ENCODE measurements at regions not wholly inside any gene's neighbourhood (a gene's known extent, or its start where the extent isn't known, plus 50 kb on each side); places are given as distances from the start of the nearest gene placed in this dataset.

- no peak for TF ChIP-seq CTCF (IDR thresholded peaks at IDR 0.05)
- intact Hi-C loops (cut with micrococcal nuclease): no loop called here
- no peaks in the 10 kb centered on the region for H3K9me3 Mint-ChIP-seq
- DNase-seq: no peak
- ChIA-PET CTCF (no interaction called here), POLR2A (no interaction called here)
- ATAC-seq: no peak
- H3K27me3 Mint-ChIP-seq: peaks cover 11% of the 10 kb centered on the region
- H3K36me3 Mint-ChIP-seq (ENCODE audit: low read depth): no peaks in the 10 kb centered on the region
- no peak overlapping the region for H3K4me3 Mint-ChIP-seq
- no peaks in the 10 kb centered on the region for H3K4me1 Mint-ChIP-seq (ENCODE audit: low read depth)
- H3K27ac Mint-ChIP-seq: no peak overlapping the region
These were observed 65.1 kb upstream of the SRSF6 start for GRCh38 chr20:43392561-43392960.

- ATAC-seq: no peak
- ChIA-PET POLR2A (no interaction called here), CTCF (interaction anchor here (0.9 to 1.6 kb wide), 5 partner anchors 9 to 1692 kb away, joined by 3 to 4 read pairs (median 3); no protein-coding TSS in a partner anchor)
- Mint-ChIP-seq H3K4me1 (ENCODE audit: low read depth) (no peaks in the 10 kb centered on the region), H3K27ac (no peak overlapping the region), H3K4me3 (no peak overlapping the region), H3K36me3 (ENCODE audit: low read depth) (no peaks in the 10 kb centered on the region), H3K9me3 (no peaks in the 10 kb centered on the region), H3K27me3 (peaks cover 11% of the 10 kb centered on the region)
- DNase-seq: peak; percentile 20
- intact Hi-C loops (cut with micrococcal nuclease): no loop called here
- TF ChIP-seq CTCF (IDR thresholded peaks at IDR 0.05): peak; percentile 62
These were observed 67.7 kb upstream of the SRSF6 start for GRCh38 chr20:43389839-43390626.

- DNase-seq (no peak), ATAC-seq (no peak)
- intact Hi-C loops (cut with micrococcal nuclease): no loop called here
- TF ChIP-seq CTCF (IDR thresholded peaks at IDR 0.05): no peak
- ChIA-PET POLR2A (no interaction called here), CTCF (interaction anchor here (1.3 to 1.6 kb wide), 3 partner anchors 9 to 1691 kb away, joined by 3 to 4 read pairs (median 4); no protein-coding TSS in a partner anchor)
- no peaks in the 10 kb centered on the region for H3K36me3 Mint-ChIP-seq (ENCODE audit: low read depth)
- H3K9me3 Mint-ChIP-seq: no peaks in the 10 kb centered on the region
- no peak overlapping the region for H3K27ac Mint-ChIP-seq
- peaks cover 8% of the 10 kb centered on the region for H3K27me3 Mint-ChIP-seq
- H3K4me3 Mint-ChIP-seq: no peak overlapping the region
- no peaks in the 10 kb centered on the region for H3K4me1 Mint-ChIP-seq (ENCODE audit: low read depth)
These were observed 68.5 kb upstream of the SRSF6 start for GRCh38 chr20:43389211-43389610.

- Mint-ChIP-seq H3K9me3 (no peaks in the 10 kb centered on the region), H3K4me3 (no peak overlapping the region), H3K27ac (no peak overlapping the region), H3K36me3 (ENCODE audit: low read depth) (no peaks in the 10 kb centered on the region), H3K27me3 (peaks cover 8% of the 10 kb centered on the region), H3K4me1 (ENCODE audit: low read depth) (no peaks in the 10 kb centered on the region)
- CTCF ChIA-PET: interaction anchor here (1.3 to 1.6 kb wide), 3 partner anchors 8 to 1690 kb away, joined by 3 to 4 read pairs (median 4); no protein-coding TSS in a partner anchor
- intact Hi-C loops (cut with micrococcal nuclease): no loop called here
- TF ChIP-seq CTCF (IDR thresholded peaks at IDR 0.05): no peak
- DNase-seq: peak; percentile 26
- no peak for ATAC-seq
- POLR2A ChIA-PET: no interaction called here
These were observed 69.3 kb upstream of the SRSF6 start for GRCh38 chr20:43388268-43389002.

GRCh38 chr20:43387737-43388136 is 70.0 kb upstream of the SRSF6 start:
- no peak overlapping the region for H3K27ac Mint-ChIP-seq
- CTCF ChIA-PET: interaction anchor here (0.8 kb wide), 1 partner anchor 21 kb away, joined by 3 read pairs; no protein-coding TSS in a partner anchor

More at GRCh38 chr20:43387737-43388136, 70.0 kb upstream of the SRSF6 start:
- no peak for TF ChIP-seq CTCF (IDR thresholded peaks at IDR 0.05)
- POLR2A ChIA-PET: no interaction called here
- H3K4me1 Mint-ChIP-seq (ENCODE audit: low read depth): no peaks in the 10 kb centered on the region
- intact Hi-C loops (cut with micrococcal nuclease): no loop called here
- H3K27me3 Mint-ChIP-seq: peaks cover 8% of the 10 kb centered on the region
- no peaks in the 10 kb centered on the region for H3K9me3 Mint-ChIP-seq
- no peaks in the 10 kb centered on the region for H3K36me3 Mint-ChIP-seq (ENCODE audit: low read depth)
- H3K4me3 Mint-ChIP-seq: no peak overlapping the region
- DNase-seq (no peak), ATAC-seq (no peak)

Data from activated CD8-positive, alpha-beta T cell treated with anti-CD3 and anti-CD28 coated beads for 36 hours (primary cell).